ENCODE measurements at regions not wholly inside any gene's neighbourhood (a gene's known extent, or its start where the extent isn't known, plus 50 kb on each side); places are given as distances from the start of the nearest gene placed in this dataset.
A peak's percentile ranks its signal among the peaks of the same experiment; 100 is the strongest.

DNA sequence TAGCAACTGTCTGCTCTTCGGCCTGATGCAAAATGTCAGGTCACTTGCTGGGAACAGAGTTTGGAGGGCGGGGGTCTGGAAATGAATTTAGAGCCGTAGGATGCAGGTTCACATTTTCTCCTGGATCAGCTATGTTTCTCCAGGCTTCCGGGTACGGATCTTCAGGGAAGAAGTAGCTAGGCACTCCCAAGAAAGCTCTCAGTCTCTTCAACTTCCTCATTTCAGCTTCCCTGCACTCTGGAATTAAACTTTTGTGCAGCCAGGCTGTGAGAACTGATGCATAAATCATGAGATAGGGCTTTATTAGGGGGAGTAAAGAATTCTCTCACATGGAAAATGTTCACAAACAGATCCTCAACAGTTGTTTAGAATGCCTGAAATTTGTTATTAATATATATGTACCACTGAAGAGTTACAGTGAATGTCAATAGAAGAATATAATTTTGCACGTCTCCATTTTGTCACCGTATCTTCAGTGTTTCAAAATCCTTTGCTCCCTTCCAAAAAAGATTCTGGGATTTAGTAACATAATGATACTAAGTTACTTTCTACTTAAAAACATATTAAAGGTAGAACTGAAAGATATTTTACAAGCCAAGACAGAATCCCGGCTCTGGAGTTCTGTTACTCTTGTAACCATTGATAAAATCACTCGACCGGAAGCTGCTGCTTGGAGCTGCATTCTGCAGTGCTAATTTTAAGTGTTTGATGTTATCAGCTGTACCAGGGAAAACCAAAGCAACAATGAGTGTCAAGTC lies 178.5 kb upstream of the P2RY1 start:
- H2BK120ac ChIP-seq (ENCODE audit: low read depth, low read length, poor library complexity, severe bottlenecking) = no peak overlapping the region
- H3K27me3 Mint-ChIP-seq (ENCODE audit: low read depth) = no peaks in the 10 kb centered on the region
- H3K23ac ChIP-seq (ENCODE audit: insufficient read length, low read depth, low read length) = no peak overlapping the region
- no CpG with 5 or more reads among the region's 10 CpGs for WGBS (ENCODE audit: extremely low coverage, insufficient read length, low lambda C conversion rate)
- H2BK15ac ChIP-seq (ENCODE audit: low read depth, low read length) = no peak overlapping the region; the same call in 1 of the 2 replicates
- TF ChIP-seq, protein P1, sequence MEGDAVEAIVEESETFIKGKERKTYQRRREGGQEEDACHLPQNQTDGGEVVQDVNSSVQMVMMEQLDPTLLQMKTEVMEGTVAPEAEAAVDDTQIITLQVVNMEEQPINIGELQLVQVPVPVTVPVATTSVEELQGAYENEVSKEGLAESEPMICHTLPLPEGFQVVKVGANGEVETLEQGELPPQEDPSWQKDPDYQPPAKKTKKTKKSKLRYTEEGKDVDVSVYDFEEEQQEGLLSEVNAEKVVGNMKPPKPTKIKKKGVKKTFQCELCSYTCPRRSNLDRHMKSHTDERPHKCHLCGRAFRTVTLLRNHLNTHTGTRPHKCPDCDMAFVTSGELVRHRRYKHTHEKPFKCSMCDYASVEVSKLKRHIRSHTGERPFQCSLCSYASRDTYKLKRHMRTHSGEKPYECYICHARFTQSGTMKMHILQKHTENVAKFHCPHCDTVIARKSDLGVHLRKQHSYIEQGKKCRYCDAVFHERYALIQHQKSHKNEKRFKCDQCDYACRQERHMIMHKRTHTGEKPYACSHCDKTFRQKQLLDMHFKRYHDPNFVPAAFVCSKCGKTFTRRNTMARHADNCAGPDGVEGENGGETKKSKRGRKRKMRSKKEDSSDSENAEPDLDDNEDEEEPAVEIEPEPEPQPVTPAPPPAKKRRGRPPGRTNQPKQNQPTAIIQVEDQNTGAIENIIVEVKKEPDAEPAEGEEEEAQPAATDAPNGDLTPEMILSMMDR (conservative IDR thresholded peaks at IDR 0.05) = no peak
- H2AFZ ChIP-seq (ENCODE audit: low read length) = peak overlapping the region; percentile 52
- H4K8ac ChIP-seq (replicated peaks; ENCODE audit: insufficient read length, low read depth, low read length) = no peak overlapping the region
- H3K4me3 Mint-ChIP-seq = no peak overlapping the region; a peak in 1 of 5 replicates
- peaks cover 2 to 7% (median 7%) of the 10 kb centered on the region in 3 experiments for H3K36me3 Mint-ChIP-seq (ENCODE audit: insufficient read depth in 1 of 3, low read depth in 3 of 3)
- peaks cover 7% of the 10 kb centered on the region for H3K4me1 ChIP-seq (ENCODE audit: insufficient read depth, low read length)
- H3K79me2 ChIP-seq (ENCODE audit: insufficient read depth, low read length) = no peaks in the 10 kb centered on the region
- H4K5ac ChIP-seq (ENCODE audit: insufficient read length, low read depth, low read length) = no peak overlapping the region
- peaks cover 7% of the 10 kb centered on the region in 2 experiments; a peak in 4 of 5 replicates for H3K9me3 Mint-ChIP-seq
- H3K79me1 ChIP-seq (ENCODE audit: insufficient read depth, low read depth, low read length, poor library complexity, severe bottlenecking) = no peaks in the 10 kb centered on the region
- H4K20me1 ChIP-seq (ENCODE audit: control insufficient read depth, insufficient read depth, insufficient read length) = no peaks in the 10 kb centered on the region
- H2BK12ac ChIP-seq (ENCODE audit: insufficient read length, low read depth, low read length) = no peak overlapping the region
- peak overlapping the region; percentile 28 for H3K4me2 ChIP-seq (ENCODE audit: insufficient read depth, insufficient read length, low read length)
- DNase-seq = no peak
- H3K9ac ChIP-seq (ENCODE audit: extremely low read depth, insufficient read length, low read length) = no peak overlapping the region
- no peak overlapping the region for H4K91ac ChIP-seq (ENCODE audit: insufficient read length, low read depth, low read length)
- H3K4ac ChIP-seq (ENCODE audit: low read depth, low read length) = no peak overlapping the region
- H3K56ac ChIP-seq (ENCODE audit: insufficient read length, low read depth, low read length) = no peak overlapping the region
- H3T11ph ChIP-seq (ENCODE audit: low read length) = no peak overlapping the region
- H3K27ac Mint-ChIP-seq = peak overlapping the region; percentile 90 to 97 (median 91)
- no peaks in the 10 kb centered on the region for H3K9me3 ChIP-seq (ENCODE audit: control insufficient read depth, low read depth, low read length)
- H3K27ac ChIP-seq (ENCODE audit: insufficient read length, low read depth, low read length) = peak overlapping the region; percentile 82
- H3K14ac ChIP-seq (ENCODE audit: insufficient read depth, low read length) = no peak overlapping the region
- H3K18ac ChIP-seq (ENCODE audit: insufficient read length, low read depth, low read length) = no peak overlapping the region
- H2BK5ac ChIP-seq (ENCODE audit: insufficient read length, low read length) = no peak overlapping the region
- no peaks in the 10 kb centered on the region for H3K27me3 ChIP-seq (ENCODE audit: insufficient read depth, low read length)
- no peaks in the 10 kb centered on the region for H3K23me2 ChIP-seq (ENCODE audit: insufficient read length, low read depth, low read length, poor library complexity, severe bottlenecking)
- peaks cover 52 to 60% of the 10 kb centered on the region in 2 experiments for H3K4me1 Mint-ChIP-seq
- no peak overlapping the region for H2AK5ac ChIP-seq (ENCODE audit: insufficient read length, low read length)
- H2BK20ac ChIP-seq (ENCODE audit: low read depth, low read length, poor library complexity, severe bottlenecking) = no peak overlapping the region

Measured in H9 (cell line).